ENCODE measurements at regions not wholly inside any gene's neighbourhood (a gene's known extent, or its start where the extent isn't known, plus 50 kb on each side); places are given as distances from the start of the nearest gene placed in this dataset.

GRCh38 chr21:22476214-22476613, 1478.0 kb downstream of the NCAM2 start:
- TF ChIP-seq CTCF (IDR thresholded peaks at IDR 0.05) = no peak
- no peak overlapping the region for H3K27ac ChIP-seq
- no peak for DNase-seq (ENCODE audit: low spot score)
- H3K4me3 ChIP-seq = no peak overlapping the region

- TF ChIP-seq CTCF (IDR thresholded peaks at IDR 0.05) = no peak
- H3K27ac ChIP-seq = no peak overlapping the region
- no peak for DNase-seq (ENCODE audit: low spot score)
- no peak overlapping the region for H3K4me3 ChIP-seq
These were observed 1478.8 kb downstream of the NCAM2 start for GRCh38 chr21:22476726-22477646.

GRCh38 chr21:22490049-22490448, 1491.8 kb downstream of the NCAM2 start:
- no peak for DNase-seq (ENCODE audit: low spot score)
- Histone ChIP-seq H3K27ac (no peak overlapping the region), H3K4me3 (no peak overlapping the region)
- TF ChIP-seq CTCF (IDR thresholded peaks at IDR 0.05) = no peak

GRCh38 chr21:22516230-22516629, 1518.0 kb downstream of the NCAM2 start:
- DNase-seq (ENCODE audit: low spot score) = no peak
- TF ChIP-seq CTCF (IDR thresholded peaks at IDR 0.05) = no peak
- H3K27ac ChIP-seq = no peak overlapping the region
- H3K4me3 ChIP-seq = no peak overlapping the region

GRCh38 chr21:22535630-22536029, 1537.4 kb downstream of the NCAM2 start:
- no peak for TF ChIP-seq CTCF (IDR thresholded peaks at IDR 0.05)
- DNase-seq (ENCODE audit: low spot score) = no peak
- Histone ChIP-seq H3K4me3 (no peak overlapping the region), H3K27ac (no peak overlapping the region)

- no peak overlapping the region for H3K4me3 ChIP-seq
- no peak overlapping the region for H3K27ac ChIP-seq
- no peak for TF ChIP-seq CTCF (IDR thresholded peaks at IDR 0.05)
- DNase-seq (ENCODE audit: low spot score) = no peak
These were observed 1538.3 kb downstream of the NCAM2 start for GRCh38 chr21:22536509-22536908.

GRCh38 chr21:22544747-22545146, 1546.5 kb downstream of the NCAM2 start:
- DNase-seq (ENCODE audit: low spot score) = no peak
- Histone ChIP-seq H3K27ac (no peak overlapping the region), H3K4me3 (no peak overlapping the region)
- TF ChIP-seq CTCF (IDR thresholded peaks at IDR 0.05) = no peak

Data from coronary artery (tissue), 2 donors.